Fibroblast of mammary gland (primary cell): ENCODE measurements at regions not wholly inside any gene's neighbourhood (a gene's known extent, or its start where the extent isn't known, plus 50 kb on each side); places are given as distances from the start of the nearest gene placed in this dataset.

Experiments
- DNase-seq: peaks from one replicate; pipeline ENCODE4 v3.0.0-alpha.2; 2010; ENCODE audit warnings: low read depth
- H3K4me3 ChIP-seq: 2 replicates; pipeline ENCODE4 v1.5.1; 2011; ENCODE audit warnings: low read depth, mild to moderate bottlenecking, low read length, moderate library complexity; ENCODE audit not compliant: control insufficient read depth
- CTCF ChIP-seq: conservative IDR thresholded peaks from 2 replicates; pipeline ENCODE4 v1.5.1; 2011; ENCODE audit warnings: low read depth, low read length, inconsistent platforms; ENCODE audit not compliant: control insufficient read depth, insufficient read depth

- H3K4me3 ChIP-seq, result no peak overlapping the region
- DNase-seq, result no peak
- TF ChIP-seq CTCF, result no peak
Observed at GRCh38 chr5:141789330-141789729, 88.9 kb downstream of the PCDH1 start.

- H3K4me3 ChIP-seq, result no peak overlapping the region
- no peak for DNase-seq
- no peak for TF ChIP-seq CTCF
Observed at GRCh38 chr5:141788296-141788970, 89.8 kb downstream of the PCDH1 start.

- no peak overlapping the region for H3K4me3 ChIP-seq
- DNase-seq, result peak; percentile 15
- no peak for TF ChIP-seq CTCF
Observed at GRCh38 chr5:141787376-141787775, 90.8 kb downstream of the PCDH1 start.

GRCh38 chr5:141786700-141787099 lies 91.5 kb downstream of the PCDH1 start:
- no peak for TF ChIP-seq CTCF
- no peak for DNase-seq
- no peak overlapping the region for H3K4me3 ChIP-seq

- H3K4me3 ChIP-seq, result no peak overlapping the region
- no peak for DNase-seq
- no peak for TF ChIP-seq CTCF
Observed at GRCh38 chr5:141785711-141786110, 92.5 kb downstream of the PCDH1 start.

GRCh38 chr5:141785135-141785534 lies 93.1 kb downstream of the PCDH1 start:
- H3K4me3 ChIP-seq, result no peak overlapping the region
- no peak for DNase-seq
- TF ChIP-seq CTCF, result no peak

GRCh38 chr5:141784529-141784928 lies 93.7 kb downstream of the PCDH1 start:
- no peak for DNase-seq
- H3K4me3 ChIP-seq, result no peak overlapping the region
- TF ChIP-seq CTCF, result no peak
